Right kidney (tissue), 1 donor: ENCODE measurements at regions not wholly inside any gene's neighbourhood (a gene's known extent, or its start where the extent isn't known, plus 50 kb on each side); places are given as distances from the start of the nearest gene placed in this dataset.
"Not testable (repeated sequence)": the region's sequence is repeated elsewhere in the genome, so short reads cannot be mapped to it uniquely, and the experiment has no call there.

Experiments
- DNase-seq: peaks from one replicate; pipeline ENCODE4 v3.0.0-alpha.2; 2016

DNA sequence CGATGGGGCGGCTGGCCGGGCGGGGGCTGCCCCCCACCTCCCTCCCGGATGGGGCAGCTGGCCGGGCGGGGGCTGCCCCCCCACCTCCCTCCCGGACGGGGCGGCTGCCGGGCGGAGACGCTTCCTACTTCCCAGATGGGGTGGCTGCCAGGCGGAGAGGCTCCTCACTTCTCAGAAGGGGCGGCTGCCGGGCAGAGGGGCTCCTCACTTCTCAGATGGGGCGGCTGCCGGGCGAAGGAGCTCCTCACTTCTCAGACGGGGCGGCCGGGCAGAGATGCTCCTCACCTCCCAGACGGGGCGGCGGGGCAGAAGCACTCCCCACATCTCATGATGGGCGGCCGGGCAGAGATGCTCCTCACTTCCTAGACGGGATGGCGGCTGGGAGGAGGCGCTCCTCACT, 138.2 kb upstream of the ZNF91 start:
- DNase-seq = not testable (repeated sequence)

DNA sequence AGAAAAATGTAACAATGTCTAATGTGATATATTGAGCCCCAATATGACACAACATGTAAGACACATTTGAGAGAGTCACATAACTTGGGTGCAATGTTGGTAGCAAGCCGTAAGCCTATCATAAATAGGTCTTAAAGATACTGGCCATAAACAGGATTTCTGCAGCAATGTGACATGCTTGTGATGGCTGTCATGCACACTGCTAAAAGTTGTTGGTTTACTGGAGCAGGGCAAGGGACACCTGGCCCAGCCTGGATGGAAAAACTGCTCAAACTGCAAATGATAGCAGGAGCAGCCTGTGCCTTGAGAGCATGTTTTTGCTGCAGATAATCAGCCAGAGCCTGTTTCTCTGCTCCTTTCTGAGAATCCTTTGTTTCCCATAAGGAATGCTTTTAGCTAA, 136.7 kb upstream of the ZNF91 start:
- no peak for DNase-seq

DNA sequence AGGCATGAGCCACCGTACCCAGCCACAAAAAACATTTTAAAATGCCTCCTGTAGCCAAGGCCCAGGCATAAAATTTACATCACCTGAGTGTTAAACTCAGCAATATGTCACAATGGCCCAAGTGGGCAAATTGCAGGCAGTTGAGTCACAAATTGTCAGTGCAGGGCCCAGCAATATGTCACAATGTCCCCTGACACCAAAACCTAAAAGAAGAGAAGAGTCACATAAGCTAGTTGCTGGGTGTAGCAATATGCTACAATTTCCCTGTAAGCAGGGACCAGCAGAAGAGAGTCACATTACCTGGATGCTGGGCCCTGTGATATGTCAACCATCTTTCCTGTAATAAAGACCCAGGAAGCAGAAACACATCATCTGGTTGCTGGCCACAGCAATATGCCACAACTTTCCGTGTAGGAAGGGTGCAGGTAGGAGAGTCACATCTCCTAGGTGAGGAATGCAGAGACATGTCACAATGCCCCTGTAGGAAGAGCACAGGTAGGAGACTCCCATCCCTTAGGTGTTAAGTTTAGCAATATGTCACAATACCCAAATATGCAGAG, 136.0 kb upstream of the ZNF91 start:
- DNase-seq = no peak

DNA sequence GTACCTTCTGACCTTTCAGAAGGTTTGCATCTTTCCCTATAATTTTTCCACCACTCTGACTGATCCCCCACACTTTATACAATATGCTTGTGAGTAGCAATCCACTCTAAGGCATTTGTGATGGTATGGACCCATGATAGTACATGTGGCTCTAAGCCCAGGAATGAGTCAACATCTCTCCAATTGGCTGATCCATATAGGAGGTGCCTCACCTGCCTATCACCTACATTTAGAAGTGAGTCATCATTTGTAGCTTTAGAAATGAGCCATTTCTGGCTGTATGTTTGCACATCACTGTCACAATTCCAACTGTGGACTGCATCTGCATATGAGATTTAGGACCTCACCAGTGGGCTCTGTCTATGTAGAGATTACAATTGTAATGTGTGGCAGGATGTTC, 133.1 kb upstream of the ZNF91 start:
- DNase-seq = no peak

DNA sequence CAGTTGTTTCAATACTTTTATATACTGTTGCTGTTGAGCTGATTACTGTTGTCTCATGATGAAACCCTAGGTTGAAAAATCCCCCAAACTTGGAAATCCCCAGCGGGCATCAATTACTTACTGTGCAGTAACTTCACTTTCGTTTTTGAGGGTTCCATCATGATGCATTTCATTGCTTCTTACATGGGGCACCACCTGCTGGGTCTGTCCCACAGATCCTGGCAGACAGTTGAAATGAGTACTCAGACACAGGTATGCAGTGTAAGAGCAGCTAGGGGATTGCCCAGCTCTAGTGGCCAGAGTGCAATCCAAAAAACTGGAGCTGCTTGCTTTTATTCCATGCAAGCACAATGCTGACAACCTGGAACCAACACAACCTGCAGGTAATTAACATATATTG, 132.5 kb upstream of the ZNF91 start:
- no peak for DNase-seq

DNA sequence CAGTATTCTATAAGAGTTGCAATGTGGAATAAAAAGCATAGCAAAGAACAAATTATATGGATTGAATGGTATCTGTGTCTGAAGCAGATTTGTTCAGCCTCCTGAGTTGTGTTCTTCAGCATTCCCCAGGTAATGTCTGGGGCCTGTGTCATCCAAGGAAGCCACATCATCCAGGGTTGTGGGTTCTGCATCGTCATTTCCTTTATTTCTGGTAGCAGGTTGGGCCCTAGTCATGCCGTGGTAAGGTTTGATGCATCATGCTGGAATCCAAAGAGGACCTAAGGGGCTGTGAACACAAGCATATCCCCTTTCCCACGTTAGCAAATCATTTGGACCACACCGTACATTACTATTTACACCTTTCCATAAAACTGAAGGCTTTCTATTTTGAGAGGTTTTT, 131.0 kb upstream of the ZNF91 start:
- DNase-seq = no peak

DNA sequence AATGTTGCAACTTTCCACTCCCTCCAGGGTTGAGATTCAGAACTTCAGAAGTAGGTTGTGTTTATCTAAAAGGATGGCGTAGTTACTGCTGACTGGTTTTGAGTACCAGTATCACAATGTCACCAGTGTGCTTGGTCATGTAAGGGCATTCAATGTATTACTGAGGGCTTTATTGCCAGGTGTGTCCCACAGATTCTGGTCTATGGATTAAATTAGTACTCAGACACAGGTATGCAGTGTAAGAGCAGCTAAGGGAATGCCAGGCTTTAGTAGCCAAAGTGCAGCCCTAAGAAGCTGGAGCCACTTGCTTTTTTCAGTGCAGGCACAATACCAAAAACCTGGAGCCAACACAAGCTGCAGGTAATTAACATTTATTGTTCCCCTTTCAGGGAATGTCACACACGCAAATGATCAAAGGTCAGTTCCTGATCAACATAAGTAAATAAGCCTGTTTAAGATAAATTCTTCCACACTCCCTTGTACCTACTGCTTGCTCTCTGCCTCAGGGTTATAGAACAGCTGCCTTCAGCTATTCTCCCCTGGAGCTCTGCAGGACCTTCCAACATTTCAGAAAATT, 130.1 kb upstream of the ZNF91 start:
- DNase-seq = no peak

DNA sequence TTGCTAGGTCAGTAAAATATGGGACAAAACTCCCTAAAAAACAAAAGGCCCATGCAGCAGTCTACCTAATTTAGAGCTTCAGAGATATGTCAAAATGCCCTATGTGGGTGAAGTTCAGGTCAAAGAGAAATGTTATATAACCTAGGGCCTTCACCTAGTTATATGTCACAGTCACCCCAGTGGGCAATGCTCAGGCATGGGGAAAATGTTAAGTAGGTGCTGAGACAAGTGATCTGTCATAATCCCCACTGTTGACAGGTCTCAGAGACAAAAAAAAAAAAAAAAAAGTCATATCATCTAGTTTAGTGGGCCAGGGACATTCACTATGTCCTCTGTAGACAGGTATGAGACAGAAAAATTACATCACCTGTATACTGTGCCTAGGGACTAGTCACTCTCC, 128.6 kb upstream of the ZNF91 start:
- no peak for DNase-seq

DNA sequence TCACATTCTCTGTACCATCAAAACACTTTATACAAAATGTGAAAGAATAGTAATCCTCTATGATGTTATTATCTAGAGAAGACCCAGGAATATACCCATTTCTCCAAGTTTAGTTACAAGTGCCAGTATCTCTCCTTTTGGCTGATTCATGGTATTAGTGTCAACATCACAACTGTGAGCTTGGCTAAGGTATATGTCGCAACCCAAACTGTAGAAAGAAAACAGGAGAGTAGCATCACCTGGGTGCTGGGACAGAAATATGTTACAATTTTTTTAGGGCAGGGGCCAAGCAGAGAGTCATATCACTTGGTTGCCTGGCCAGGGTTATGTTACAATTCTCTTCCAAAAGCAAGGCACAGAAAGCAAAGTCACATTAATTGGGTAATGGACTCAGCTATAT, 127.2 kb upstream of the ZNF91 start:
- no peak for DNase-seq

DNA sequence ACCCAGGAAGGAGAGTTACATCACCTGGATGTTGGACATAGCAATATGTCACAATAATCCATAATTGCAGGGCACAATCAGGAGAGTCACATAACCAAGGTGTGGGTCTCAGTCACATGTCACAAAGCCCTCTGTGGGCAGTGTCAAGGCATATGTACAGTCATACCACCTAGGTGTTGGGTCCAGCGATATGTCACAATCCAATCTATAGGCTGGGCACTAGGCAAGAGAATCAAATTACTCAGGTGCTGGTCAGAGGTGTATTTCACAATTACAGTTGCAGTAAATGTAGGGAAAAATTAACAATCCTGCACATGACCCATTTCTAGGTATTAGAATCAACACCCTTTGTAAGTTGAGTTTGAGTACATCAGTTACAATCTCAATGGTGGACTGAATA, 126.2 kb upstream of the ZNF91 start:
- DNase-seq = no peak

DNA sequence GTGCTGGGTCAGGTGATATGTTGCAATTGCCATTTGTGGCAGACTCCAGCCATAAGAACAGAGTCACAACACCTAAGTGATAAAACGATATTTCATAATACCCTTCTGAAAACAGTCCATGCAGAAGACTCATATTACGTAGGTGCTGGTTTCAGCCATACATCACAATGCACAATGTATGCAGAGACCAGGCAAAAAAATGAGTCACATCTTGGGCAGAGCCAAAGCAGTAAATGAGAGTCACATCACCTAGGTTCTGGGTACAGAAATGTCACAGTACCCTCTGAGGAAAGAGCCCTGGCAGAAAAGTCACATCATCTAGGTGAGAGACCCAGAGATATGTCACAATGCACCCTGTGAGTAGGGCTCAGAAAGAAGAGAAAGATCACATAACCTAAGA, 125.2 kb upstream of the ZNF91 start:
- DNase-seq = no peak

DNA sequence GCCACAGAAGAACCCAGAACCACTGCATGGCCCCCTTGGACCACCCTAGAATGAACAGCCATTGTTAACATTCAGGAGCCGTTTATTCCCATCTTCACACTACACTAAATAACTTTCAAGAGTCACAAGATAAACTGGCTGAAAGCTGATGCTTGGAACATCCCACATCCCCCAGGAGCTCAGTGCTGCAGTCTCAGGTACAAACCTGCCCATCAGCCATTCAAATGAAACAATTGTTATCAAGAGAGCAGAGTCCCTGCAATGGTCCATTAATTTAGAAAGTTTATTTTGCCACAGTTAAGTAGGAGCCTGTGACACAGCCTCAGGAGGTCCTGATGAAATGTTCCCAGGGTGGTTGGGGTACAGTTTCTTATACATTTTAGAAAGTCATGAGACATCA, 123.8 kb upstream of the ZNF91 start:
- DNase-seq = no peak

DNA sequence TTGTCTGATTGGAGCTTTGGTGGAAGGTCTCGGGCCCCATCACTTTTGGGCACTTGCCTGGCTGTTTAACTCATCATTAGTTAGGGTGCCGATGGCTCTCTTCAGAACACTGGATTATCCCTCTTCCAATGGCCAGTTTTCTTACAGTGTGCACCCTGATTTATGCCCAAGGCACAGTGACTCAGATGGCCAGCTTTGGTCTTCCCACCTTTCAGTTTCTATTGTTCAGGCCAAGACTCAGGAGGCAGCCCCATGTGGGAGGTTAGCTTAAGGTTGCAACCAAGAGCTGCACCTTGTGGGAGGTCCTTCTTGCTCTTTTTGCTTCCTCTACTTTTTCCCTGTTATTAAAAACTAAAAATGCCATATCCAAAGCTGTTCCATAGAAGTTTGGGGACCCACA, 121.0 kb upstream of the ZNF91 start:
- no peak for DNase-seq

DNA sequence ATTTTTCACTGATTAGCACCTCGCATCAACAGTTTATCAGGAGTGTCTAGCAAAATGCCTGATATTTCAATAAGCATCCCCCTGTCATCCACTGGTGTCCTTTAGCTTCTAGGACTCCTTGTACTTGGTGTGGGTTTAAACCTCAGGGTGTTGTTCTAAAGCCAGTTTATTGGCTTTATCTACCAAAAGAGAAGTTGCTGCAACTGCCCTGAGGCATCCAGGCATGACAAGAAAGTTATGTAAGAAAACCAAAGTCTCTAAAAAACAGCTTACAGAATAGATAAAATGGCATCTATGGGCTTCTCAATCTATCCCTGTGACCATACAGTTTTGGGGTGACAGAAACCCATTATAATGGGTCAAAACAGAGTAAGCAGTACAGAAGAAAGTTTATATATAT, 120.3 kb upstream of the ZNF91 start:
- DNase-seq = no peak

DNA sequence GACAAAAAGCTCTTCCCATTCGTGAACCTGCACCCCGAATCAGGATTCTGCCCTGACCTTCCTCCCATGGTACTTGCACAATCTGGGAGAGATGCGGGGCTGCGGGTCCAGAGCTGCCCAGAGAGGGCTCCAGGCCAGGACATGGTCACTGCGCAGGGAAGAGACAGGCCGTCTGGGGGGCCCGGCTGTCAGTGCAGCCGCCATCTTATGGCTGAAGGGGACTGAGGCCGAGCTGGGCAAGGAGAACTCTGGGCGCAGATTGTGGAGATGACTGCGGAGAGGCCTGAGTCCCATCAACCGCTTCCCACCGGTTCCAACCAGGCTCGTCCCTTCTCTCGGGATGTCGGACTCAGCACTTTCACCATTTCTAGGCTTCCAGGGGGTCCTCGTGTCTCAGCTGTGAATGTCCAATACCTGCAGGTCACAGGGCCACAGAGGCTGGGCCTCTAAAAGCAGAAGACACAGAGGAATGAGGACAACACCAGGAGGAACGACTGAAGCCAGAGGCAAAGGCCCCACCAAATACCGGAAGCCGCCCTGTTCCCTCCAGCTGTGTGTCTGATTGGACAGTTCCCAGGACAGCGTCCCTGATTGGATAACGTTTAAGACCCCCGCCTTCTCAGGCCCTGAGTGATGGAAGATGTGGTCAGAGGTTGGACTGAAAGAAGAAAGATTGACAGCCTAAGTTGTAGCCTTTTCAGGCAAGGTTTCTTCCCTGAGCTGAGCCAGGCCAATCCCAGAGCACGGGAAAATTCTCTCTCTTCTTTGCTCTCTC, 117.1 kb upstream of the ZNF91 start:
- no peak for DNase-seq

DNA sequence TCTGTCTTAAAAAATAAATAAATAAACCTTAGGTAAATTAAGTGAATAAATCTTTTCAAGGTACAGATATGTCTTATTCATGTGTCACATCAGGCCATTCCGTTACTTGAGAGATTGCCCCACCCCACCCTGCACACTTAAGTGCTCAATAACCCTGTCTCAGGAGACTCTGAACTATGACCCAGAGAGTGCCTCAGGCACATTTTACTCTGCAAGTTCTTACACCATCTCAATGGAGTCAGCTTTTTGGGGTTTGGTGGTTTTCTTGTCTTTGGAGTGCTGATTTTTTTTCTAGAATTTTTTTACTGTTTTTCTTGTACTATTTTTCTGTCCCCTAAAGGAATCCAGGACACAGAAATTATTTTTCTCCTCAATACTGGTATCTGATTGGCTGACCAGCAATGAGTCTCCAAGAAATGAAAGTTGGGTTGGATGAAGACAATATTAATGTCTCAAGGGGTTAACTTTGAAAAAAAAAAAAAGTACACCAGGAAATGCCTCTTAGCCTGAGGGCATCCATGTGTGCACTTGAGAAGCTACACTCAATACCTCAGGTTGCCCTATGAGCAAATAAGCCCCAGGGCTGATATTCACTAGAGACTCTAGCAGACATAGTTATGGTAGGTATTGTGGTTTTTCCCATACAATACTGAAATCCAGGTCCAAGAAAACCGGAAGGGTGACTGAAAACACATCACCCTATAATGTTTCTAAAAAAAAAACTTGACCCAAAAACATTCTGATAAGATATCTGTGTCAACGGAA, 114.6 kb upstream of the ZNF91 start:
- DNase-seq = no peak

DNA sequence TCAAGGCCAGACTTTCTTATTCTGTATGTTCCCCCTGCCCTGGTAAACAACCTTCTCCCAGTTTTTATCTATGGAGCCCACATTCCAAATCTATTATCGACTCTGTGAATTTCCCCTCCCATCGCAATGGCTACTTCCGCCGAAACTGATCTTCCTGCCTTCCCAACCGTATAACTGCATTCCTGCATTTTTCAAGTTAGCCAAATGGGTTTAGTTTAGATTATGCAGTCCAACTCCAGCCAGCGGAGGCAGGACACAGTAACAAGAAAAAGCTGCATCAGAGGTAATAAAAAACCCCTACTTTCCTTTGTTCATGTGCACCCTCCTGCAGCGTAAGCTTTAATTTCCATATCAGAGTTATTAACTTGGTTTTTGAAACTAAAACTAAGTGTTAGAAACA, 112.2 kb upstream of the ZNF91 start:
- no peak for DNase-seq

DNA sequence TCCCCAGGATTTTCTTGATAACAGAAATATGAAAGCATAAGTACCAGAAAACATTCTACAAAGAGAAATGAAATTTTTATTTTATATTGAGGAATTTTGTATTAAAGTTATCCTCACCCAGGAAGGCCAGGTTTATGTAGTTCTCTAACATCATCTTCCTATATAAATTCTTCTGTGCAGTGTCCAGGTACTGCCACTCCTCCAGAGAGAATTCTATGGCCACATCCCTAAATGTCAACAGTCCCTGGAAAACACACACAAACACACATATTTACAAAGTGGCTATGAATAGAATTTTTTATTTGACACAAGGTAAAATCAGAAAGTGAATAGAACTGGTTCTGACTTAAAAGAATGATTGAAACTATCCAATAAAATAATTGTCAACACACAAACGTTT, 110.5 kb upstream of the ZNF91 start:
- DNase-seq = no peak

DNA sequence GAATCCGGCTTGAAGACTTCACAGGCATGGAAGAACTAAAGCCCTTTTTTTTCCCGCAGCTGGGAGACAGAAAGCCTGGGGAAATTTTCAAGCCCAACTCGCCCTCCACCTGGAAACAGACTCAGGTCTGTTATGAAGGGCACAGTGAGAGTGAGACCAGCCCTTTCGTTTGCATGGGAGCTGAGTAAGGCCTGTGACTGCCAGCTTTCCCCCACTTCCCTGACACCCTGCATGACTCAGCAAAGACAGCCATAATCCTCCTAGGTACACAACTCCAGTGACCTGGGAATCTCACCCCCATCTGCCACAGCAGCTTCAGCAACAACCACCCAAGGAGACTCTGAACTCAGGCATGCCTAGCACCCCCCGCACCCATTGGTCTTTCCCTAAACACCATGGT, 87.6 kb upstream of the ZNF91 start:
- no peak for DNase-seq

DNA sequence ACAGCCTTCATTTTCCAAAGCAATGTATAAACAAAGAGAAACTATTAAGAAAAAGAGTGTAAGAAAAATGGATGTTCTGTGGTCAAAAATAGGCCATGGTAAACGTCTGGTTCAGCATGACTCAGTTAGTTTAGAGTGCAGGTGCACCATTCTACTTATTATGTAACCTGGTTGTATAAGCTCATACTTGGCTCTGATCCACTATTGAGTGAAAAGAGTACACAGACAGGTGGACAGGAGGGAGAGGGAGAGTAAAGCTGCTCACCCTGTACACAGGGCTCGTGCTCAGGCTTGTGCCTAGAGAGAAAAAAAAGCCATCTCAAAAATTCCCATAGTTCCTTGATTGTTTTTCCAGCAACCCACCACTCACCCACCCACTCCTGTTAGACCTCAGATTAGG, 85.8 kb upstream of the ZNF91 start:
- DNase-seq = no peak

DNA sequence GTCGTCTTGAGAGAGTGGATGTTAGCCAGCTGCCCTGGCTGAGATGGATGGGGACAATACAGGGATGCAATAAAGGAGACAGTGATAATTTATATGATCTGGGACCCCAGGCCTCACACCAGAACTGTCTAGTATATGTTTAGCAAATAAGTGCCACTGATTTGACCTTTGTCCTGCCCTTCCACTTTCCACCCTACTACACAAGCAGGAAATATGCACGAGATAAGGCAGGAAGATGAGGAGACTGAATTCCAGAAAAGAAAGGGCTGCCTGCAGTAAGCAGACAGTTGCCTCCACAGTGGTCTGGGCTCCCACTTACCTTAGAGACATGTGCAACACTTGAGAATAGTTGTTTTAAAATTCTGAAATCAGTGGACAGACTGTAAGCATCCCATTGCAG, 80.2 kb upstream of the ZNF91 start:
- DNase-seq = no peak

DNA sequence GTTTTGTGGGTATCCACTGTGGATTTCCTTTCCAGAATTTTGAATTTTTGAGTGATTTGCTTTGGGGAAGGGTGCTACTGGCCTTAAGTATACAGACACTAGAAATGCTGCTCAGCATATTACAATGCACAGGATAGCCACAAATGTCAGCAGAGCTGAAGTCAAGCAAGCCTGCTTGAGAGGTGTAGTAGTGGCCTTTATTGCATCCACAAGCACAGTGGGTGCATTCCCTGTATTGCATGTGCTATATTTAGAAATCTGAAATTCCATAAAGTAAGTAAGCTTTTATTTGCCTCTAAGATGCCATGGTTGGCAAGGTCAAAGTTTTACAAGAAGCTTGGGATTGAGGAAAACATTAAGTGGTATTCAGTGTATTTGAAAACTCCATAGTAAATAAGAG, 79.5 kb upstream of the ZNF91 start:
- DNase-seq = no peak

DNA sequence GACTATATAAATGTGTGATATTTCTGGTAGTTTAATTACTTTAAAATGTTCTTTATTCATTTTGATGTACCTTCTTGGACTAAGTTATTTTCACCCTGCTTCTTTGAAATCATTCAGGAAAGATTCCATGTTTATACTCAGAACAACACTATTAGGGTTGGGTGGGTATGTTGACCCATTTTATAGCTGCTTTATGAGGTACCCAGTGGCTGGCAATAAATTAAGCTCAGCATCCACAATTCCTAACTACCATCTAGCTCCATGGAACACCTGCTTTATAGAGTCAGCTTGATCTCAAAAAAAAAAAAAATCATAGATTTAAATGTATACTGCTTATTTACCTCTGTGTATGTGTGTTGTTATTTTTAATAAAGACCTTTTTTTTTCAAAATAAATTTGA, 78.9 kb upstream of the ZNF91 start:
- no peak for DNase-seq
